H1 (cell line): ENCODE measurements at regions not wholly inside any gene's neighbourhood (a gene's known extent, or its start where the extent isn't known, plus 50 kb on each side); places are given as distances from the start of the nearest gene placed in this dataset.

Source experiments
- BCL11A ChIP-seq, 2 experiments: IDR thresholded peaks; one replicate each; pipeline ENCODE4 v1.6.1; 2011; ENCODE audit warnings: low read depth in 2 of 2, low read length in 2 of 2, mild to moderate bottlenecking in 2 of 2
- CBX5 ChIP-seq: fragments of 300-800, 300-1000 bp; sonication (generic); IDR thresholded peaks from 2 replicates; pipeline ENCODE4 v1.7.1; 2016; ENCODE audit warnings: antibody characterized with exemption, low read length, low read depth
- CHD7 ChIP-seq: fragments of 300-600 bp; sonication (generic); IDR thresholded peaks from 2 replicates; pipeline ENCODE4 v1.7.1; 2012; ENCODE audit warnings: low read length, moderate library complexity, mild to moderate bottlenecking, inconsistent platforms; ENCODE audit not compliant: insufficient replicate concordance
- CTCF ChIP-seq, 3 experiments: IDR thresholded peaks; 1 replicate in 2 of 3; 2 replicates in 1 of 3; pipeline versions ENCODE4 v1.5.1 to v1.6.1; 2011; ENCODE audit warnings: low read length in 3 of 3, mild to moderate bottlenecking in 3 of 3, inconsistent platforms in 2 of 3, low read depth in 1 of 3, moderate library complexity in 1 of 3; ENCODE audit not compliant: insufficient read depth in 1 of 3; ENCODE audit errors: control extremely low read depth in 1 of 3
- EZH2 ChIP-seq: fragments of 200-600 bp; sonication (generic); IDR thresholded peaks from 2 replicates; pipeline ENCODE4 v1.7.1; 2012; ENCODE audit warnings: low read depth, mild to moderate bottlenecking, moderate library complexity, low read length, inconsistent platforms; ENCODE audit not compliant: severe bottlenecking
- MAX ChIP-seq: IDR thresholded peaks from 2 replicates; pipeline ENCODE4 v1.6.1; 2012; ENCODE audit warnings: inconsistent platforms
- POLR2A ChIP-seq, 2 experiments: IDR thresholded peaks; 1 replicate in 1 of 2; 2 replicates in 1 of 2; pipeline ENCODE4 v1.6.1; 2011; ENCODE audit warnings: low read depth in 2 of 2, low read length in 2 of 2, mild to moderate bottlenecking in 2 of 2; ENCODE audit errors: control extremely low read depth in 1 of 2
- RBBP5 ChIP-seq: IDR thresholded peaks from 2 replicates; pipeline ENCODE4 v1.7.1; 2012; ENCODE audit warnings: low read depth, mild to moderate bottlenecking, inconsistent platforms, low read length, moderate library complexity, borderline replicate concordance
- RNF2 ChIP-seq: fragments of 200-900, 300-1000 bp; sonication (generic); IDR thresholded peaks from 2 replicates; pipeline ENCODE4 v1.7.1; 2016; ENCODE audit warnings: borderline replicate concordance, low read depth, mild to moderate bottlenecking, antibody characterized with exemption, low read length; ENCODE audit not compliant: poor library complexity, severe bottlenecking; ENCODE audit errors: missing control alignments
- RXRA ChIP-seq: IDR thresholded peaks from 2 replicates; pipeline ENCODE4 v1.6.1; 2011; ENCODE audit warnings: low read depth, mild to moderate bottlenecking, low read length, moderate library complexity; ENCODE audit not compliant: insufficient read depth
- TAF1 ChIP-seq: IDR thresholded peaks from 2 replicates; pipeline ENCODE4 v1.6.1; 2011; ENCODE audit warnings: mild to moderate bottlenecking, low read depth, low read length
- YY1 ChIP-seq: IDR thresholded peaks from 2 replicates; pipeline ENCODE4 v1.6.1; 2011; ENCODE audit warnings: low read depth, mild to moderate bottlenecking, low read length

- TF ChIP-seq CHD7 (no peak), CBX5 (no peak), CTCF (IDR thresholded peaks at IDR 0.05; ENCODE audit: control extremely low read depth in 1 of 3, insufficient read depth in 1 of 3, low read depth in 1 of 3, low read length in 3 of 3) (no peak), POLR2A (IDR thresholded peaks at IDR 0.05; ENCODE audit: control extremely low read depth in 1 of 2, low read depth in 2 of 2, low read length in 2 of 2) (no peak), MAX (no peak), RNF2 (no peak), TAF1 (no peak), RXRA (no peak), EZH2 (no peak), YY1 (no peak), RBBP5 (no peak), BCL11A (IDR thresholded peaks at IDR 0.05; ENCODE audit: low read depth in 2 of 2, low read length in 2 of 2) (no peak)
Measured at GRCh38 chr13:63088226-63088625, 1672.6 kb upstream of the PCDH20 start.
